Right ventricle myocardium superior (tissue), 1 donor: ENCODE measurements at regions not wholly inside any gene's neighbourhood (a gene's known extent, or its start where the extent isn't known, plus 50 kb on each side); places are given as distances from the start of the nearest gene placed in this dataset.

Experiments used
- ATAC-seq: fragments of 200-7000 bp; cut with Tn5 transposase; one replicate; pipeline ENCODE4 v1.9.1; 2020; ENCODE audit warnings: mild to moderate bottlenecking; ENCODE audit not compliant: poor library complexity
- DNase-seq: peaks from one replicate; pipeline ENCODE4 v3.0.0-alpha.2; 2020
- intact Hi-C: fragments of 100-400 bp; cut with DNase I; formaldehyde crosslinking; loops from one replicate; pipeline ENCODE4 v1.11.2; 2022
- donor health status: DM: no; HTN: yes; CAD: no; lungs with severe emphysema.

DNA sequence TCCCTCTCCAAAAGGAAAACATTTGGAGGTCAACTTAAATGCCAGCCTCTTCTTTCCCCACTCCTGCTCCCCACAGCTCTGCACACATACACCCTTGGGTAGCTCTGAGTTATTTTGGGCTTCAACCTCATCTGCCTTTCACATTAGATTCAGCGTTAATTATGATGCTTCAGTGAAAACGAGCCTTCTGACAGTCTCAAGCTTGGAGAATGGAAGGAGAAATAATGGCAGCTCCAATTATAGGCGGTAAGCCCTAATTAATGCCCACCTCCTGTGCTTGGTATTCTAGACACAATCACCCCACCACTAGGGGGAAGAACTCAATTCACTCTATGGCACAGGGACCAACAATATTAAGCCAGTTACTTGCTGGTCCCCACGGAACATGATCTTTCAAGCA lies 397.9 kb downstream of the BRINP2 start:
- DNase-seq (no peak), ATAC-seq (no peak)
- intact Hi-C loops, result no loop called here

DNA sequence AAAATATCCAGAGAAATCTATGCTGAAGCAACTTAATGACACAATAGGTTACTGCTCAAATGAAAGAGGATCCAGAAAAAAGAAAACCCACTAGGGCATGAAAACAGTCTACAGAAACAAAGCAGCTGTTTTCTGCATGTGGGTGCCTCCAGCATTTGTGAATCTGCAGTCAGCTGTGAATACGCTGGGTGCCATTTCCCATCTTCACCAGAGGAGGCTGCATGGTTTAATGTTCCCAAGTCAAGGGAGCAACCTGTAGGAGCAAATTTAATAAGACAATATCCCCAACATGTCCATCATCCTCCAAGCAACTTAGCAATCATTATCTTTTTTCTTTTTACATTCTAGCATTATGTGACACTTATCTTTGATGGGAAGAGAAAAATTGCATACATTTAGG lies 396.6 kb downstream of the BRINP2 start:
- DNase-seq (no peak), ATAC-seq (no peak)
- intact Hi-C loops, result no loop called here

DNA sequence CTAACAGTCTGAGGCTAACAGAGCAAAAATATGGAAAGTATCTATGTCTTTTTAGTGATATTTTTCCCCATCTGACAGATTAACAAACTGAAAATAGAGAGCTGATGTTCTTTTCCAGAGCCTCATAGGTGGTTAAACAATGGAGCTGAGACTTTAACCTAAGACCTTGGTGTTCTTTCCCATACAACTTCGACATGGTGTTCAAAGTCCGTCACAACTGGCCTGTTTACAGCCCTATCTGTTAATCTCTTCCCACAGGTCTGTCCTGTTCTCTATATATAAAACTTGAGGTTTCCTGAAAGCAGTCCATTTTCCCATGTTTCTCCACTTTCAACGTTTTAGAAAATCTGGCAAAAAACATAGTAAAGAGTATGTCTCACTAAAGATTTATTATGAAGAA lies 395.7 kb downstream of the BRINP2 start:
- DNase-seq (no peak), ATAC-seq (no peak)
- intact Hi-C loops, result no loop called here

DNA sequence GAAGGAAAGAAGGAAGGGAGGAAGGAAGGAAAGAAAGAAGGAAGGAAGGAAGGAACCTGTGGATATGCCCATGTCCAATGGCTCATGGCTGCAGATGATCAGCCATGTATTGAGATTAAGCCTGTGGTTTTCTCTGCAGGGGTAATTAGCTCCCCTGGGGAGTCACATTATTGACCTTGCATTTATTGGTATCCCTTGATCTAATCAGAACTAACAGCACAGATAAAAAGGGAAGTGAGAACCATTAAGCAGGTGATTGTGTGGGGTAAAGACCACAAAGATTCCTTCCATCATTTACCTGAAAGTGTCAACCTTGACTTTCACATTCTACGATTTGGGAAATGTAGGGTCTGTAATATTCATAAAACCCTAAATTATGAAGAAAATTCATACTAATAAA lies 390.7 kb downstream of the BRINP2 start:
- intact Hi-C loops, result no loop called here
- ATAC-seq, result no peak
- DNase-seq, result no peak

DNA sequence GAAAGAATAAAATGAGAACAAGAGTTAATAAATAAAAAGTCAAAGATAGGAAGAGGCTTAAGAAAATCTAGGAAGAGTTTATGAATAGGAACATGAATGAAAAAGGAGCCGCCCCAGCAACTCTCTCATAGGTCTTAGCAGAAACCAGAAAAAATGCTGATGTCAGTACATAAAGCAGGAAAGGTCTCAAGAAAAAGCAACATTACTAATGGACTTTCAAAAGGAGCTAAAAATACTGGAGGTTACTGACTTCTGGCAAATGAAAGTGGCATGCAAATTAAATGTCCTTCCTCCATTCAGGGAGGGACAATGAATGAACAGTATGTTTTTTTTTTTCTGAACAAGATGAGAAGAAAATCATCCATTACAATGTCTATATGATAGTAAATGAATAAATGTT lies 387.6 kb downstream of the BRINP2 start:
- ATAC-seq, result no peak
- DNase-seq, result no peak
- intact Hi-C loops, result no loop called here

DNA sequence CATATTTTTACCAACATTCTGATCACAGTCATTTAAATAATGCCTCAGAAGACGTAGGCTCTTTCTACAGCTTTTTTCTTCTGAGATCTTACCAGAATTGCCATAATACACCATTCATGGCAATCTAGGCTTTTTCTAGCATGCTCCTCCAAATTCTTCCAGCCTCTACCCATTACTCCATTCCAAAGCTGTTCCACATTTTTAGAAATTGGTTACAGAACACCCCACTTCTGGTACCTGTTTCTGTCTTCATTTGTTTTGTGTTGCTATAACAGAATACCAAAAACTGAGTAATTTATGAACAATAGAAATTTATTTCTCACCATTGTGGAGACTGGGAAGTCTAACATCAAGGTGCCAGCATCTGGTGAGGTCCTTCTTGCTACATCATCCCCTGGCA lies 385.4 kb downstream of the BRINP2 start:
- ATAC-seq, result no peak
- no peak for DNase-seq
- intact Hi-C loops, result no loop called here

DNA sequence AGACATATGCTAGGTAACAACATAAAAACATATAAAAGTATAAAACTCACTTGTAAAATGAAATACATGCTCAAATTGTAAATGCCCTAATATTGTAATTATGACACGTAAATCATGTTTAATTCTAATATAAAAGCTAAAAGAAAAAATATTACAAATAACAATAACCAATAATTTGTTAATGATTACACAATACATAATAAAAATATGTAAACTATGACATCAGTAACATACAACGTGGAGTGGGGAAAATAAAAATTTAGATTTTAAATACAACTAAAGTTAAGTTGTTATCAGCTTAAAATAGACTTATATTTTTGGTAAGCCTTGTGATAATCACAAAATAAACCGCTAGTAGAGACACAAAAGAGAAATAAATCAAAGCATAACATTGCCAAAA lies 376.4 kb downstream of the BRINP2 start:
- DNase-seq (no peak), ATAC-seq (no peak)
- intact Hi-C loops, result no loop called here

DNA sequence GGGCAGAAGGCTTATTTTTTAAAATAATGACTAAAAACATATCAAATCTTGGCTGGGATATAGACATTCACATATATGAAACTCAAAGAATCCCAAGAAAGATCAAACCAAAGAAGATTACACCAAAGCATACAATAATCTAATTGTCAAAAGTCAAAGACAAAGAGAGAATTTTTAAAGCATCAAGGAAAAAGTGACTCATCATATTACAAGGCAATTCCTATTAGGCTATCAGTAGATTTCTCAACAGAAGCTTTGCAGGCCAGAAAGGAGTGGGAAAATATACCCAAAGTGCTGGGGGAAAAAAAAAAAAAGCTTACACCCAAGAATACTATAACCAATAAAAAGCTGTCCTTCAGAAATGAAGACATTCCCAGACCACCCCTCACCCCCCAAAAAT lies 375.6 kb downstream of the BRINP2 start:
- ATAC-seq (no peak), DNase-seq (no peak)
- intact Hi-C loops, result no loop called here

DNA sequence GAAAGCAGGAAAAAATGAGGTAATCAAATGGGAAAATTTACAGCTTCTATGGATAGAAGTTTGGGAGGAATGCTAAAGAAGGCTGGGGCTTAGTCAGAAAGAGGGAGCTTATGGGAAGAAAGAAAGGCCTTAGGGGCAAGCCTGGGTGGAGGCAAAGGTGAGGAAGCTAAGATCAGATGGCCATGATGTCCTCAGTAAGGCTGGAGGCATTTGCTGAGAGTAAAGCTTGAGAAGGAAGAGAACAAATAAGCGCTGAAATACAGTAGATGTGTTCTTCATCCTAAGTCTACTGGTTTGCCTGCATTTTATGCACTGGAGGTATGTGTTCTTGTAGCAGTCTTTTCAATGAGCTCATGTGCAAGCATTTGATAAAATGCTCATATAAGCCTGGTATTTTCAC lies 355.4 kb downstream of the BRINP2 start:
- DNase-seq (no peak), ATAC-seq (no peak)
- intact Hi-C loops, result no loop called here

GRCh38 chr1:177525176-177525575 lies 354.4 kb downstream of the BRINP2 start:
- DNase-seq (no peak), ATAC-seq (peak; percentile 97)
- intact Hi-C loops, result no loop called here

DNA sequence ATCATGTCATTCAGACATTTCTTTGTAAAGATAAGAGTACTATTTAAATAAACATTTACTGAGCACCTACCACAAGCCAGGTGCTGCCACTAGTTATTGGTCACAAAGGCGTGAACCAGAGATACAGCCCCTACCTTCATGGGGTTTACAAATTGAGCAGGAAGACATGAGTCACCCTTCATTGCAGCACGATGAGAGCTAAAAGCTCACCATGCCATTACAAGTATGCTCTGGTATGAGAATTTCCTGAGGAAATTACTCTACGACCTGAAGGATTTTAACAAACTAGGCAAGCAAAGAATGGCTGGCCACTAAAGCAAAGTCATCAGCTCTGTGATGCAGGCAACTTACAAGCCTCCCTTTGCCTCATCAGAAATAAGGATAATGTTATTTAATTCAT lies 346.8 kb downstream of the BRINP2 start:
- no peak for ATAC-seq
- intact Hi-C loops, result no loop called here
- no peak for DNase-seq

DNA sequence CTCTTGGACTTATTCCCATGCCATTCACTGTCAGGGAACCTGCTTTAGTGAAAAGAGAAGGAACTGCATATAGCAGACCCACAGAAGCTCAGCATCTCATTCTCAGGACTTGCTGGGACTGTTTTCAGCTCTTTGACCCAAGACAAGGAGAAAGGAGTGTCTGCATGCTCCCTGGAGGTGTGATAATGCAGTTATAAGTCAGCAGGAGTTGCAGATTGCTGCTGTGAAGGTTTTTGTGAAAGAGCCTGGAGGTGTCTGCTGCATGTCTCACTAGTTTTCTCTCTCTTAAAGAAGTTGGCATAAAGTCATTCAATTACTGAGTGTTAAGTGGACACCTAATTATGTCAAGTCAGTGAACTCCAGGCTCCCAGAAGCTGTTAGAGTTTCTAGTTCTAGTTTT lies 343.4 kb downstream of the BRINP2 start:
- DNase-seq, result no peak
- intact Hi-C loops, result no loop called here
- no peak for ATAC-seq

DNA sequence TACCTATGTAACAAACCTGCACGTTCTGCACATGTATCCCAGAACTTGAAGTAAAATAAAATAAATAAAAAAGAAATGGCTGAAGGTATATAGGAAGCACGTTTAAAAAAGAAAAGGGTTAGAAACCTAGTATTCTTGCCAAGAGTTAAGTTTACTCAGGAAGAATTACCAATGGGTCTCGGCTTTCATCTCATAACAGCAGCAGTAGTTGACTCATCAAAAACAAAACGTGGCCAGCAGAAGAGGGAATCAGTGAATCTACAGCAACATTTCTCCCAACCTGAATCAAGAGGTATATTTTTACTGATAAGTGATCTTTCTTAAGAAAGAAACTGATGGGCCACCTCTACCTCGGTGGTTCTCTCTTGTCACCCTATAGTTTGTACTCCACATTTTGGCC lies 340.3 kb downstream of the BRINP2 start:
- intact Hi-C loops, result no loop called here
- no peak for DNase-seq
- ATAC-seq, result no peak

- no peak for ATAC-seq
- intact Hi-C loops, result no loop called here
- DNase-seq, result no peak
Observed at GRCh38 chr1:177505905-177506590, 335.3 kb downstream of the BRINP2 start.

DNA sequence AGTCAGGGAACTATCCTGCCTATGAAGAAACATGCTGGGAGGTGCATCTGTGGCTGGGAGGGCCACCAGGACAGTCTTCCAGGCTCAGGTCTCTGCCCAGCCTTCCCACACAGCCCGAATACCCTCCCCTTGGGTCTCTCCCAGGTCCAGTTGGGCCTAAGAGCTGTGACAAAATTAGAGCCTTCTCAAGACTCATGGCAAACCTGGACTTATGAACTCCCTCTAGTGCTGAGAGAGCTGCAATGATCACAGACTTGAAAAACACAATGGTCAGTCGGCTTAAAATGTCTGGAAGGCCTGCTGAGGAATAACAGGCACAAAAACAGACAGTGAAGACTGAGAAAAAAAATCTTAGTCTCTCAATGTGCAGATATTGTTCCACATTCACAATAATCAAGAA lies 325.1 kb downstream of the BRINP2 start:
- ATAC-seq, result no peak
- DNase-seq, result no peak
- intact Hi-C loops, result no loop called here

- no peak for DNase-seq
- no peak for ATAC-seq
- intact Hi-C loops, result no loop called here
Observed at GRCh38 chr1:177490786-177491185, 320.0 kb downstream of the BRINP2 start.

DNA sequence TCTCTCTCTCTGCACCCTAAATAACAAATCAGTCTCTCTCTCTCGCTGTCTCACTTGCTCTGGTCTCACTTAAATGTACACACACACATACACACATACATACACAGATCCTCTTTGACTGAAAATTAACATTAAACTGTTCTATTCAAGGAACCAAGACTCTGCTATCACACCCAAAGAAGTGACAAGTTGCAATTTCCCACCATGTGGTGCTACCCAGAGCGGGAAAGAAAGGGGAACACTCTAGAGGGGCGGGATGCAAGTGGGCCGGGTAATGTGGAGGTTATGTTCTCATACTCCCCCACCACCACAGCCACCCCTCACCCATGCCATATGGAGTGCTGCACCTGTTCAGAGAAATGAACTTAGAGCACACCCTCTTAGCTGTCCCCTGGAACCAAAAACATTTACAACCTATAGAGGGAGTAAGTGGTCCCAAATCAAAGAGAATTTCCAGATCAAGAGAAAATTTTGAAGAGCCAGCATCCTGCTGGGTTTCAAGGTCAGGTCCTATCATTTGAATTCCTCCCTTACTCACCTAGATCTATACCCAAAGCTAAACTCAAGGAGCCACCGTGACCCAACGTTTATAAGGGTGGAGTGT lies 319.4 kb downstream of the BRINP2 start:
- no peak for ATAC-seq
- intact Hi-C loops, result no loop called here
- no peak for DNase-seq

DNA sequence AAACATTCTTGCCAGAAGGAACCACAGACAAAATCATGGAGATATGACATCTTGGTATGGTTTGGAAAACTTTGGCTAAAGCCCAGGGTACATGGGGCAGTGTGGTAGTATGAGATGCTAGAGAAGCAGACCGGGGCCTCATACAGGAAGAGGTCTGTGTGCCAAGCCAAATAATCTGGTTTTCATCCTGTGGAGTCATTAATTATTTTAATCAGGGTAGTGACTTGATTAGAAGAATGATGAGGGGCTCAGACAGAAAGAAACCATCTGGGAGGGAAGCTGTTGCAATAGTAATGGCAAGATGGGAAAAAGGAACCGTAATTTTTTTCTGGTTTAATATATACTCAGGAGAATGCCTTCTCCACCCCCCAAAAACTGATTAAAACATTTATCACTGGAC lies 318.0 kb downstream of the BRINP2 start:
- intact Hi-C loops, result no loop called here
- ATAC-seq, result no peak
- no peak for DNase-seq

DNA sequence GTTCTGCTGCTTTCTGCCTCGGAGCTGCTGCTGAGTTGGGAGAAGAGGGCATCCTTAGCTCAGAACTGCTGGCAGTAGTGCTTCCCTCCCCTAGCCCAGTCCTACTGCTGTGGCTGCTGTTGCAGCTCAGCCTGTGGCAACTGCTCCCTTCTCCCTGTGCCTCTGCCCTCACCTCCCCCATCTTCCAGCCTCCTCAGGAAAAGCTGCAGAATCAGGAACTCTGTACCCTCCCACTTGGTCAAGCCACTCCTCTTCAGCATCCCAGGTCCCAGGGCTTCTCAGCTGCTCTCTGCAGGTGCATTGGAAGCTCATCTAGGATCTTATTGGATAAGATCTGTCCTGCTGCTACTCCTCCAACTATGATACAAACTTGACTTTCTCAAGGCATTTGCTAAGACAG lies 316.7 kb downstream of the BRINP2 start:
- intact Hi-C loops, result no loop called here
- DNase-seq, result no peak
- no peak for ATAC-seq

- intact Hi-C loops, result no loop called here
- ATAC-seq, result no peak
Observed at GRCh38 chr1:177480741-177481305, 310.1 kb downstream of the BRINP2 start.

DNA sequence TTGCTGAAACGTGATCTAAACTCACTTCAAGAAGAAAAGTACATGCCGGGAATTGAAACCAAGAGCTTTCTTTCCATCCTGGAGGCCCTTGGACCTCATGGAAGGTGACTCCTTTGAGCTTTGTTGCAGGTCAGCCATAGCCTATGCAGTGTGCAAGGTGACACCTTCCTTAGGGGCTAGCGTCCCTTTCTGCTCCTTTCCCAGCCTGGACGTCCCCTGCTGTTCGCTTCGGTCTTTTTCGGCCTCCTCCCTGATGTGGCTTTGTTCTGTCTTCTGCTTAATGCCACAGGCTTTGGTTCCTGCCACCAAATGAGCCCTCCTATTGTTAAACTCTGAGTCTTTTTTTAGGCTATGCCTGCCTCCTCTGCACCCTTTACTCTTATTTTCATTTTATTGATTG lies 308.8 kb downstream of the BRINP2 start:
- ATAC-seq, result no peak
- DNase-seq, result no peak
- intact Hi-C loops, result no loop called here

More at GRCh38 chr1:177480741-177481305, 310.1 kb downstream of the BRINP2 start:
- no peak for DNase-seq
